HG03159 (cell line): ENCODE measurements at regions not wholly inside any gene's neighbourhood (a gene's known extent, or its start where the extent isn't known, plus 50 kb on each side); places are given as distances from the start of the nearest gene placed in this dataset.

ENCODE experiments used
- ATAC-seq: cut with Tn5 transposase; IDR thresholded peaks from one replicate; pipeline ENCODE4 v1.9.1; 2021; ENCODE audit warnings: mild to moderate bottlenecking, moderate library complexity; ENCODE audit not compliant: unreplicated experiment

DNA sequence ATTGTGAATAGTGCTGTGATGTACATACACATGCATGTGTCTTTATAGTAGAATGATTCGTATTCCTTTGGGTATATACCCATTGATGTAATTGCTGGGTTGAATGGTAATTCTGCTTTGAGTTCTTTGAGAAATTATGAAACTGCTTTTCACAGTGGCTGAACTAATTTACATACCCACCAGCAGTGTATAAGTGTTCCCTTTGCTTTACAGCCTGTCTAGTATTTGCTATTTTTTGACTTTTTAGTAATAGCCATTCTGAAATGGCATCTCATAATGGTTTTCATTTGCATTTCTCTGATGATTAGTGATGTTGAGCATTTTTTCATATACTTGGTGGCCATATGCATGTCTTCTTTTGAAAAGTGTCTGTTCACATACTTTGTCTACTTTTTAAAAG, 54.5 kb upstream of the FAM78B start:
- ATAC-seq = no peak

- no peak for ATAC-seq
These were observed 67.1 kb upstream of the FAM78B start for GRCh38 chr1:166233750-166234366.

- no peak for ATAC-seq
These were observed 68.9 kb upstream of the FAM78B start for GRCh38 chr1:166235728-166236127.

- no peak for ATAC-seq
These were observed 70.9 kb upstream of the FAM78B start for GRCh38 chr1:166237675-166238074.

DNA sequence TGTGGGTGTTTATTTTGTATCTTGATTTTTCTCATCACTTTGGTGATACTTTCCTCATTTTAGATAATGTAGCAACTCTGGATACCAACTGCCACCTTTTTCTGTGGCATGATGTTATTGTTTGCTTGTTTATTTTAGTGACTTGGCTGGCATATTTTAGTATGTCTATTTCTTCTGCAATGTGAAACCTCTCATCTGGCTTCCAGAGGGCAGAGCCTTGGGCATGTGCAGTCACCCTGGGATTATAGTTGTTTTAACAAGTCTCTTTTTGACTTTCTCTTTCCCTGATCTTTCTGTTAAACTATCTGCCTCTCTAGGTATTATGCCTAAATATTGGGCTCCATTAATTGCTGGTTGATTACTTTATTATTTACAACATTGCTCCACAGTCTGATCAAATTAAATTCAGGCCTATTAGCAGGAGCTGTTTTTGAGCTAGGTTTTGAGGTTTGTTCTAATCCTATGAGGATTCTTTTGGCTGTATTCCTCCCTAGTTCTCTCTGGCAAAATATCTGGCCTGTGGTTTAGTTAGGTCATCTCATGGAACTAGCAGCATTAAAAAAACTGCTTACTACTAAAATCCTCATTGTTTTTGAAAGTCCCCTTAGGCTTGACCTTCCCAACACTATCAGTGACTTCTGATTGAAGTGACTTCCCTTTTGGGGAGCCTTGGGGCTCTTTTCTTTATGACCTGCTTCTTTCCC, 86.4 kb upstream of the FAM78B start:
- no peak for ATAC-seq

DNA sequence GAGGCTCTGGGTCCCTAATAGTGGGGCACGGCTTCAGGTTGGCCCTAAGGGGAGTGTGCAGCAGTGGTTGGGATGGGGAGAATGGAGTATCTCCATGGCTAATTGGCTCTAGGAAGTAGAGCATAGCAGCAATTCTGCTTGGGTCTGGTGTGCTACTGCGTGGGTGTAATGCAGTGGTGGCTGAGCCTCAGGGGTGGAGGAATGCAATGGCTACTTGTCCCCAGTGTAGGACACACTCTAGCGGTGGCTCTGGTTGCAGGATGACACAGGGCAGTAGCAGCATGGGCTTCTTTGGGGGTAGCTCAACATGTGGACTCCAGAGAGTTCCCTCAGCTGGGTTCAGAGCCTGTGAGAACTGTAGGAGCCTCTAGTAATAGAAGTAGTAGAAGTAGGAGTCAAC, 91.2 kb upstream of the FAM78B start:
- no peak for ATAC-seq

DNA sequence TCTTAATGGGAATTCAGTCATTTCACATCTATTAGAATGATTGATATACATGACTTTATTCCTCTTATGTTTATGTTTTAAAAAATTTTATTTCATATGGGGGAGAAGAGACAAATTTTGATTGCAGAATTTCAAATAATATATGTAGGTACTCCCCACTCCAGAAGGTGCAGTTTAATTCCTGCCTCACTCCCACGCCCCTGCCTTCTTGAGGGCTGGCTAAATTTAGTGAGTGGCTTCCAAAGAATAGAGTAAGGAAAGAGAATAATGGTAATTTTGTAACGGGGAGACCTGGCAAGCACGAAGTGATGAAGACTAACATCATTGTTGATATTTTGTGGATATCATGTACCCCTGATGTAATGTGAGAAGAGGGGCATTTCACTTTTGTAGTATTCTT, 94.7 kb upstream of the FAM78B start:
- no peak for ATAC-seq

GRCh38 chr1:166270476-166271150, 103.8 kb upstream of the FAM78B start:
- no peak for ATAC-seq

- no peak for ATAC-seq
These were observed 104.3 kb upstream of the FAM78B start for GRCh38 chr1:166271151-166271538.

- peak; percentile 52 for ATAC-seq
These were observed 105.4 kb upstream of the FAM78B start for GRCh38 chr1:166272155-166272554.

- ATAC-seq = no peak
These were observed 106.0 kb upstream of the FAM78B start for GRCh38 chr1:166272851-166273250.

DNA sequence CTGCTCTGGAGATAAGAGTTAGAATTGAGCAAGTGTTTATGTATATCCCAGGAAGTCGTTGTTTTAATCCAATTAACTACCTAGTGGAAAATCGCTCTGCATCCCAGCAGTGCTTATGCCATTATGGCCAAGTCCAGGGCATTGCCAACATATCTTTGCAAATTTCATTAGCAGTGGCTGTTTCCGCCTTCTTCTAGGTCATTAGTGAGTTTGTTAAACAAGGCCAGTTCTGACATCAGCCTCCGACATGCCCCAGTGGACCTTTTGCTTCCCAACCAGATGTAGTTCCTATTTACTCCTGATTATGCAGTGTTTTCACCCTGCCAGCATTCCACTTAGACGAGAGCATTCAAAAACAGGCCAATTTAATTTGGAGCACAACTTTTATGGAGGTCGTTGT, 106.8 kb upstream of the FAM78B start:
- ATAC-seq = no peak

- no peak for ATAC-seq
These were observed 115.8 kb upstream of the FAM78B start for GRCh38 chr1:166282391-166283137.

DNA sequence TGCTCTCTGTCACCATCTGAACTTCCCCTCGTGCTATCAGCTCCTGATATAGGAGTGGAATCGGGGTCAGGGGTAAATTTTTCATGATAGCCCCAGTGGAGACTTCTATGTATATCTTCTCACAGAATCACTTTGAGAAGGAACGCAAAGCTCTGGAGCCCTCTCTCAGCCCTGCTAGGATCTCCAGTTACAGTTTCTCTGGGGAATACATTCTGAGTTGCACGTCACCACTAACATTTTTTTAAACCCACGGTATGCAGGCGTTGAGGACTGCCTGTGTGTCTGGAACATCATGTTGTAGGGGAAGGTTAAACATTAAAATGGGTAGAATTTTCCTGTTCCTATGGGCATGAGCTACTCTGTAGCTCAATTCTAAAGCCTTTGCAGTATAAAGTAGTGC, 116.4 kb upstream of the FAM78B start:
- ATAC-seq = no peak

GRCh38 chr1:166283600-166283999, 116.8 kb upstream of the FAM78B start:
- no peak for ATAC-seq

- ATAC-seq = no peak
These were observed 122.7 kb upstream of the FAM78B start for GRCh38 chr1:166289309-166290050.

- no peak for ATAC-seq
These were observed 128.9 kb upstream of the FAM78B start for GRCh38 chr1:166295656-166296055.

- peak; percentile 50 for ATAC-seq
These were observed 131.2 kb upstream of the FAM78B start for GRCh38 chr1:166297993-166298392.

- no peak for ATAC-seq
These were observed 134.0 kb upstream of the FAM78B start for GRCh38 chr1:166300767-166301166.

DNA sequence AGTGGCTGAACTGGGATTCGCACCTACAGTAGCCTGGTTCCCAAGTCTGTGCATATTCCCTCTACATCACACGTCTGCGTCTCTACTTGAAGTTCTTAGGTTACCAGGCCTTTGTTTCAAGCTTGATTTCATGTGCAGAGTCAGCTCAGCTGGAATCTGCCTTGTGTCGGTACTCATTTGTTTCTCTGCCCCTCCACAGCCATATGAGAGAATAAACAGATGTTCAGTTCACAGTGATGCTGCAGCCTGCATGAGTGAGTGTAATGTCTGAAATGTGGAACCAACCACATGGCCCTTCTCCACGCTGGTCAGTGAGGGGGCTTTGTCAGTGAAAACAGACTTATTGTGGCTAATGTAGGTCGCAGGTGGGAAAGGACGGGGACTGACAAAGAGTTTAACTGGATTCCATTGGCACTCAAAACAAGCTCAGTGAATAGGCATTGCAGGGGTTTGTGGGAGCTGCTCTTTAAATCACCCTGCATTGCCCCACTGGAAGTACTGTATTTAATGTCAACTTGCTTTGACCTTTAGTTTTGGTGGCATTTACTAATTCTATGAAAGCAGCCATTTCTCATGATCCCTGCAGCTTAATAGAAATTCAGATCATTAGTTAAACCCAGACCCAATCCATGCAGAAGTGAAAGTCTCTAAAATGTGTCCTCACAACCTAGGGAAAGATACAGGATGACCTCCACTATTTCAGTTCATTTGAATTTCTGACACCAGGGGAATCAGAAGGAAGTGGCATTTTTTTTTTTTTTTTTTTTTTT, 136.4 kb upstream of the FAM78B start:
- ATAC-seq = no peak
